Activated CD8-positive, alpha-beta T cell treated with anti-CD3 and anti-CD28 coated beads for 36 hours (primary cell): ENCODE measurements at regions not wholly inside any gene's neighbourhood (a gene's known extent, or its start where the extent isn't known, plus 50 kb on each side); places are given as distances from the start of the nearest gene placed in this dataset.

Experiments
- ATAC-seq: fragments of 200-7000 bp; cut with Tn5 transposase; one replicate; pipeline ENCODE4 v1.10.0; 2021; ENCODE audit warnings: mild to moderate bottlenecking, moderate library complexity
- CTCF ChIA-PET: fragments of 350-600 bp; sonication (Branson Sonifier 250); formaldehyde crosslinking; loops from one replicate; lab custom pipeline; 2021; ENCODE audit warnings: antibody characterized with exemption; lab: Charles Lee
- POLR2A ChIA-PET: fragments of 350-600 bp; sonication (Branson Sonifier 250); formaldehyde crosslinking; loops from one replicate; lab custom pipeline; 2021; ENCODE audit warnings: antibody characterized with exemption; lab: Charles Lee
- DNase-seq: peaks from one replicate; pipeline ENCODE4 v3.0.0-alpha.2; 2020
- H3K27ac Mint-ChIP-seq: one replicate; pipeline ENCODE4 v1.8.0; 2021; ENCODE audit warnings: mild to moderate bottlenecking, mixed read lengths
- H3K27me3 Mint-ChIP-seq: one replicate; pipeline ENCODE4 v1.8.0; 2021; ENCODE audit warnings: mixed read lengths
- H3K36me3 Mint-ChIP-seq: one replicate; pipeline ENCODE4 v1.8.0; 2021; ENCODE audit warnings: low read depth, mixed read lengths
- H3K4me1 Mint-ChIP-seq: one replicate; pipeline ENCODE4 v1.8.0; 2021; ENCODE audit warnings: low read depth, mixed read lengths
- H3K4me3 Mint-ChIP-seq: one replicate; pipeline ENCODE4 v1.8.0; 2021; ENCODE audit warnings: mild to moderate bottlenecking, moderate library complexity, mixed read lengths
- H3K9me3 Mint-ChIP-seq: one replicate; pipeline ENCODE4 v1.8.0; 2021; ENCODE audit warnings: mixed read lengths
- CTCF ChIP-seq: fragments of 200-600 bp; IDR thresholded peaks from one replicate; pipeline ENCODE4 v1.8.0; 2022; ENCODE audit warnings: antibody characterized with exemption, mild to moderate bottlenecking
- intact Hi-C: fragments of 100-400 bp; cut with micrococcal nuclease; formaldehyde crosslinking; loops from one replicate; pipeline ENCODE4 v1.10.0; 2022

- no peaks in the 10 kb centered on the region for H3K4me1 Mint-ChIP-seq
- H3K9me3 Mint-ChIP-seq, result peaks cover 8% of the 10 kb centered on the region
- DNase-seq, result no peak
- ATAC-seq, result no peak
- no peak overlapping the region for H3K4me3 Mint-ChIP-seq
- TF ChIP-seq CTCF, result no peak
- H3K27ac Mint-ChIP-seq, result no peak overlapping the region
- ChIA-PET POLR2A (no interaction called here), CTCF (no interaction called here)
- no peaks in the 10 kb centered on the region for H3K36me3 Mint-ChIP-seq
- no peaks in the 10 kb centered on the region for H3K27me3 Mint-ChIP-seq
- intact Hi-C loops, result no loop called here
Observed at GRCh38 chr18:10042492-10042891, 128.7 kb downstream of the VAPA start.

DNA sequence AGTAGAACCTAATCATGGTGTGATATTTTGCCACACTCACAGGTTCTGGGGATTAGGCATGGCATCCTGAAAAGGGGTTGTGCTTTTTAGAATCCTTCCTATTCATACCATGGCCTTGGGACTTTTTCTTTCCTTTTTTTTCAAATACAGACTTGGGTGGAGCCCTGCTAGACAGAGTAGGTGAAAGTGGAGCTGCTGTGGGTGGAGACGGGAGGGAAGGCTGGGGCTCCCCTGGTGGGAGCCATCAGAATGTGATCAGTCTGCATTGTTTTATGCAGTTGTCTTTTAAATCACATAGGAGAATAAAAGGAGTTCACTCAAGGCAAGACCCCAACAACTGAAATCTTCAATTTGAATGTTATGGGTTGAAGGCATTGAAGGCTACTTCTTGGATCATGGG is 130.2 kb downstream of the VAPA start:
- intact Hi-C loops, result no loop called here
- ChIA-PET CTCF (interaction anchor here (2.2 kb wide), 1 partner anchor 12 kb away, joined by 6 read pairs; no protein-coding TSS in a partner anchor), POLR2A (no interaction called here)
- Mint-ChIP-seq H3K27me3 (no peaks in the 10 kb centered on the region), H3K27ac (no peak overlapping the region), H3K9me3 (peaks cover 8% of the 10 kb centered on the region), H3K4me3 (no peak overlapping the region), H3K4me1 (no peaks in the 10 kb centered on the region), H3K36me3 (no peaks in the 10 kb centered on the region)
- ATAC-seq, result no peak
- no peak for DNase-seq
- no peak for TF ChIP-seq CTCF

DNA sequence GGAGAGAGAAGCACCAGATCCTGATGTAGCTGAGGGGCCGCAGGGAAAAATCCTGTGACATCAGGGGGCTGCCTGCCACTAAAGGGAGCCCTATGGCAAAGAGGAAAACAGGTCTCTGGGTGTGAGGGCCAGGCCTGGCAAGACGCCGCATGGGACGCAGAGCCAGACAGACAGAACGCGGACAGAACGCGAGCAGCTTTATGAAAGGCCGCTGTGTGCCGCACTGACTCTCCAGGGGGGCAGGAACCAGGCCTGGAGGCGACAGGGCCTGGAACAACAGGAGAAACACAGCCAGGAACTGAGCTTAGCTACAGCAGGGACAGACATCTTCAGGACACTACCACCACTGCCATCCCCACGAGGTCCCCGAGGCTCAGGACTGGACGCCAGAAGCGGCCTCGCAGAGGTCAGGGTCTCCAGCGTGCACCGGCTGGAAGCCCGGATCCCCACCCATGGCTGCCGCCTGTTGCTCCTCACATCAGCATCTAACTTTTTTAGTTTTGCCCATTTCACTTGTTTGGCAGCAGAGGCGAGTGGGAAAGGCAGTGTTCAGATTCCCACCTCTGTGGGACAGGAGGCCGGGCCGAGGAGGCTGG is 131.6 kb downstream of the VAPA start:
- Mint-ChIP-seq H3K27ac (no peak overlapping the region), H3K36me3 (no peaks in the 10 kb centered on the region), H3K27me3 (no peaks in the 10 kb centered on the region), H3K4me3 (no peak overlapping the region), H3K4me1 (no peaks in the 10 kb centered on the region), H3K9me3 (peaks cover 8% of the 10 kb centered on the region)
- POLR2A ChIA-PET, result no interaction called here
- intact Hi-C loops, result no loop called here
- DNase-seq (no peak), ATAC-seq (no peak)
- no peak for TF ChIP-seq CTCF
- CTCF ChIA-PET, result interaction anchor here (2.2 kb wide), 1 partner anchor 13 kb away, joined by 6 read pairs; no protein-coding TSS in a partner anchor

DNA sequence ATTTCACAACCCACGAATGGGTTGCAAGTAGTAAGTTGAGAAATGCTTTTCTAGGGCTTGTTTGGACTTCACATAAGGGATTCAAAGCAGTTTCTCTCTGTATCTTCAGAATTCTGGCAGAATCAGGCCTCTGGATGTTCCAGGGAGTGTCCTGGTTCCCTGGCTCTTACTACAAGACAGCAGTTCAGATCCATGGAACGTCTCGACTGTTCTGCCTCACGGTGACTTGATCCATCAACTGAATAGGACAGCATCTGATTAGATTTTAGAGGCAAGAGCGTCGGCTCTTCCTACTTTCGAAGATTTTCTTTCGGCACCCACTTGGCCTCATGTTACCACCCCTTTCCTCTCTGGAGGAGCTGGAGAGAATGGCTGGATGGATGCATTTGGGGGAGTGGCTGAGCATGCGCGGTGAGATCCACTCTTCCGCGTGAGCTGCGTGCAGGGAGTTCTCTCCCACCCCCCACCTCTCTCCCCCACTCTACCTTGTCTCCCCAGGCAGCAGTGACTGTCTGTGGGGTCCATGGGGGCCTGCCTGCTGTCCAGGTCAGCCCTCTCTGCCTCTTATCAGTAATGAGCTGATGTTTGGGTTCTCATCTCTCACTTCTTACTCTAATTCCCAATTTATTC is 132.5 kb downstream of the VAPA start:
- H3K4me3 Mint-ChIP-seq, result no peak overlapping the region
- no peaks in the 10 kb centered on the region for H3K27me3 Mint-ChIP-seq
- ATAC-seq, result no peak
- no peak overlapping the region for H3K27ac Mint-ChIP-seq
- H3K9me3 Mint-ChIP-seq, result peaks cover 8% of the 10 kb centered on the region
- ChIA-PET POLR2A (no interaction called here), CTCF (no interaction called here)
- no peaks in the 10 kb centered on the region for H3K4me1 Mint-ChIP-seq
- no peak for TF ChIP-seq CTCF
- no peaks in the 10 kb centered on the region for H3K36me3 Mint-ChIP-seq
- no peak for DNase-seq
- intact Hi-C loops, result no loop called here

DNA sequence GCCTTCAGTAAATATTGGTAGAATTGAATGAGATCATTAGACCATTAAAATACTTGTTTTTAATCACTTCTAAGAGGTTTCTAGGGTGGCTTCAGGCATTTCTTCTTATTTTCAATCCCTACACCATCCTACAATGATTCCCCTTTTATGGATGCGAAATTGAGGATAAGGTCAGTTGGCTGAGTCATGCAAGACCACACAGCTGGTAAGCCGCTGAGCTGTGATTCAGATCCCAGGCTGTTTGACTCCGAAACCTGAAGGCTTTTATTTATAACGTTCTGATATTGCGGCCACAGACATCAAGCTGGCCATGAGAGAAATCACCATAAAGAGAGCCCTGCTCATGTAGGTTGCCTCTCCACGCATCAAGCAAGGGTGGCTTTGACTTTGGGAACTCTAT is 133.4 kb downstream of the VAPA start:
- no peak overlapping the region for H3K4me3 Mint-ChIP-seq
- ATAC-seq (no peak), DNase-seq (no peak)
- H3K36me3 Mint-ChIP-seq, result no peaks in the 10 kb centered on the region
- ChIA-PET CTCF (no interaction called here), POLR2A (no interaction called here)
- intact Hi-C loops, result no loop called here
- H3K4me1 Mint-ChIP-seq, result no peaks in the 10 kb centered on the region
- no peak overlapping the region for H3K27ac Mint-ChIP-seq
- peaks cover 4% of the 10 kb centered on the region for H3K9me3 Mint-ChIP-seq
- TF ChIP-seq CTCF, result no peak
- no peaks in the 10 kb centered on the region for H3K27me3 Mint-ChIP-seq
